CD4-positive, alpha-beta memory T cell (primary cell): ENCODE measurements at regions not wholly inside any gene's neighbourhood (a gene's known extent, or its start where the extent isn't known, plus 50 kb on each side); places are given as distances from the start of the nearest gene placed in this dataset.

Source experiments
- CTCF ChIA-PET: fragments of 350-600 bp; sonication (Branson Sonifier 250); formaldehyde crosslinking; loops from one replicate; lab custom pipeline; 2021; ENCODE audit warnings: inconsistent platforms; ENCODE audit not compliant: partially characterized antibody; lab: Charles Lee
- POLR2A ChIA-PET: fragments of 350-600 bp; sonication (Branson Sonifier 250); formaldehyde crosslinking; loops from one replicate; lab custom pipeline; 2021; ENCODE audit not compliant: partially characterized antibody; lab: Charles Lee
- DNase-seq, 5 donors: peaks; one replicate each; pipeline versions ENCODE4 v3.0.0 to v3.0.0-alpha.2; 2020 to 2022; ENCODE audit warnings: mixed read lengths in 1 of 5
- H3K27ac ChIP-seq: one replicate; pipeline ENCODE4 v1.7.0; 2013; ENCODE audit warnings: low read depth, low read length
- H3K27me3 ChIP-seq: 2 replicates; pipeline ENCODE4 v1.7.0; 2013; ENCODE audit warnings: mild to moderate bottlenecking, low read length, moderate library complexity; ENCODE audit not compliant: insufficient read depth
- H3K36me3 ChIP-seq: 2 replicates; pipeline ENCODE4 v1.7.0; 2013; ENCODE audit warnings: mild to moderate bottlenecking, low read length, moderate library complexity; ENCODE audit not compliant: insufficient read depth
- H3K4me1 ChIP-seq: 2 replicates; pipeline ENCODE4 v1.7.0; 2013; ENCODE audit warnings: mild to moderate bottlenecking, low read length, moderate library complexity; ENCODE audit not compliant: insufficient read depth
- H3K4me3 ChIP-seq, 2 donors: one replicate each; pipeline ENCODE4 v1.7.0; 2013; ENCODE audit warnings: low read length in 2 of 2, mild to moderate bottlenecking in 1 of 2
- H3K9me3 ChIP-seq, 2 donors: one replicate each; pipeline ENCODE4 v1.7.0; 2013; ENCODE audit warnings: low read length in 2 of 2, control low read depth in 1 of 2; ENCODE audit not compliant: control insufficient read depth in 1 of 2
- H3K27ac Mint-ChIP-seq, 7 donors: one replicate each; pipeline ENCODE4 v1.8.0; 2020 to 2021; ENCODE audit warnings: mixed read lengths in 7 of 7, mild to moderate bottlenecking in 6 of 7, inconsistent platforms in 3 of 7, moderate library complexity in 3 of 7
- H3K27me3 Mint-ChIP-seq, 2 donors: one replicate each; pipeline ENCODE4 v1.8.0; 2020 to 2021; ENCODE audit warnings: mixed read lengths in 2 of 2
- H3K36me3 Mint-ChIP-seq, 2 donors: one replicate each; pipeline ENCODE4 v1.8.0; 2020 to 2021; ENCODE audit warnings: mixed read lengths in 2 of 2, inconsistent platforms in 1 of 2, mild to moderate bottlenecking in 1 of 2
- H3K4me1 Mint-ChIP-seq, 4 donors: one replicate each; pipeline ENCODE4 v1.8.0; 2020 to 2021; ENCODE audit warnings: mixed read lengths in 4 of 4, mild to moderate bottlenecking in 1 of 4
- H3K4me3 Mint-ChIP-seq, 8 donors: one replicate each; pipeline ENCODE4 v1.8.0; 2020 to 2021; ENCODE audit warnings: mixed read lengths in 8 of 8, mild to moderate bottlenecking in 7 of 8, moderate library complexity in 6 of 8, inconsistent platforms in 3 of 8
- H3K9me3 Mint-ChIP-seq, 8 donors: one replicate each; pipeline ENCODE4 v1.8.0; 2020 to 2021; ENCODE audit warnings: mixed read lengths in 8 of 8, mild to moderate bottlenecking in 5 of 8, inconsistent platforms in 3 of 8, moderate library complexity in 1 of 8
- intact Hi-C: fragments of 100-400 bp; cut with micrococcal nuclease; formaldehyde crosslinking; loops from one replicate; pipeline ENCODE4 v1.15.1; 2023

- Histone ChIP-seq H3K36me3 (no peaks in the 10 kb centered on the region), H3K4me3 (no peak overlapping the region), H3K27ac (no peak overlapping the region), H3K4me1 (no peaks in the 10 kb centered on the region), H3K9me3 (no peaks in the 10 kb centered on the region), H3K27me3 (no peaks in the 10 kb centered on the region)
- no peak overlapping the region for H3K27ac Mint-ChIP-seq
- H3K4me3 Mint-ChIP-seq = no peak overlapping the region
- no peaks in the 10 kb centered on the region for H3K4me1 Mint-ChIP-seq
- peaks cover 2 to 13% (median 7%) of the 10 kb centered on the region in 8 donors for H3K9me3 Mint-ChIP-seq
- ChIA-PET POLR2A (no interaction called here), CTCF (no interaction called here)
- no peaks in the 10 kb centered on the region for H3K27me3 Mint-ChIP-seq
- DNase-seq = no peak
- H3K36me3 Mint-ChIP-seq = no peaks in the 10 kb centered on the region
- intact Hi-C loops = no loop called here
These were observed 629.7 kb upstream of the KIF2B start for GRCh38 chr17:53193044-53193443.

GRCh38 chr17:53191878-53192277, 630.8 kb upstream of the KIF2B start:
- Mint-ChIP-seq H3K36me3 (no peaks in the 10 kb centered on the region), H3K27ac (no peak overlapping the region), H3K4me3 (no peak overlapping the region), H3K27me3 (no peaks in the 10 kb centered on the region), H3K4me1 (no peaks in the 10 kb centered on the region), H3K9me3 (peaks cover 2 to 13% (median 6%) of the 10 kb centered on the region in 8 donors)
- intact Hi-C loops = no loop called here
- H3K4me1 ChIP-seq = no peaks in the 10 kb centered on the region
- no peak overlapping the region for H3K4me3 ChIP-seq
- ChIA-PET POLR2A (no interaction called here), CTCF (no interaction called here)
- H3K9me3 ChIP-seq = no peaks in the 10 kb centered on the region
- H3K27me3 ChIP-seq = no peaks in the 10 kb centered on the region
- H3K27ac ChIP-seq = no peak overlapping the region
- no peak for DNase-seq
- H3K36me3 ChIP-seq = no peaks in the 10 kb centered on the region

DNA sequence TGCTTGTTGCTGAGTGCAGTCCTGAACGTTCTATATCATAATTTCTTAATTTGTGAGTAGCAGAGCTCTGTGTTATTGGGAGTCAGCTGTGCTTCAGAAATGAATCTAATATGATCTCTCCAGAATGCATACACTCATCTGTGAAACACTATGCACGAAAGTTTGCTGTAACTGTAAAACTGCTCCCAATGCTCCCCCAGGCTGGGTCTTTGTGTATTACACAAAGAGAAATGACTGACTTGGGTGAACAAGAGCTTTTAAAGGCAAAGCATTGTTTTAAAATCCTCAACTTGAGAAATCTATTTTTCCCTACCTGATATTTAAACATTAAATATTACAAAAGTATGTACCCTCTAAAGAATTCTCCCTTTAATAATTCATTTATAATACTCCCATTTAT, 636.7 kb upstream of the KIF2B start:
- no peak for DNase-seq
- Histone ChIP-seq H3K27me3 (no peaks in the 10 kb centered on the region), H3K36me3 (no peaks in the 10 kb centered on the region), H3K4me3 (no peak overlapping the region), H3K9me3 (no peaks in the 10 kb centered on the region), H3K27ac (no peak overlapping the region), H3K4me1 (no peaks in the 10 kb centered on the region)
- H3K27me3 Mint-ChIP-seq = no peaks in the 10 kb centered on the region
- no peaks in the 10 kb centered on the region for H3K36me3 Mint-ChIP-seq
- H3K9me3 Mint-ChIP-seq = peaks cover 7 to 28% (median 17%) of the 10 kb centered on the region in 8 donors
- intact Hi-C loops = no loop called here
- POLR2A ChIA-PET = no interaction called here
- H3K27ac Mint-ChIP-seq = no peak overlapping the region
- H3K4me3 Mint-ChIP-seq = no peak overlapping the region
- CTCF ChIA-PET = no interaction called here
- no peaks in the 10 kb centered on the region for H3K4me1 Mint-ChIP-seq

DNA sequence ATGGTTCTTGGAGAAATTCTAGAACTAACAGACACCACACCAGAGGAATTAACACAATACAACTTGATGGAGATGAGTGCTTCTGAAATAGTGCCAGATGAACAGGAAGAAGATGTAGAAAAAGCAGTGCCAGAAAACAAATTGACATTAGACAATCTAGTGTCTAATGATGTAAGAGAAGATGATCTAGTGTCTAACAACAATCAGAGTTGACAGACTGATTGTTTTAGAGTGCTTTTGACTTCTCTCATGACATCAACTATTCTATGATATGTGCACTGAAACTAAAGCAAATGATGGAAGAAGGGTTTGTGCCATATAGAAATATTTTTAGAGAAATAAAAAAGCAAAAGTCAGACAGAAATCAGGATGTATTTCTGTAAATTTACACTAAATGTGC, 646.1 kb upstream of the KIF2B start:
- Histone ChIP-seq H3K36me3 (no peaks in the 10 kb centered on the region), H3K4me3 (no peak overlapping the region), H3K27ac (no peak overlapping the region), H3K27me3 (no peaks in the 10 kb centered on the region), H3K9me3 (no peaks in the 10 kb centered on the region), H3K4me1 (no peaks in the 10 kb centered on the region)
- intact Hi-C loops = no loop called here
- H3K27me3 Mint-ChIP-seq = no peaks in the 10 kb centered on the region
- ChIA-PET POLR2A (no interaction called here), CTCF (no interaction called here)
- H3K36me3 Mint-ChIP-seq = no peaks in the 10 kb centered on the region
- H3K4me1 Mint-ChIP-seq = no peaks in the 10 kb centered on the region
- no peak overlapping the region for H3K4me3 Mint-ChIP-seq
- DNase-seq = no peak
- H3K27ac Mint-ChIP-seq = no peak overlapping the region
- H3K9me3 Mint-ChIP-seq = peaks cover 0 to 10% (median 4%) of the 10 kb centered on the region in 8 donors

- no peaks in the 10 kb centered on the region for H3K36me3 Mint-ChIP-seq
- H3K4me3 Mint-ChIP-seq = no peak overlapping the region
- ChIA-PET CTCF (no interaction called here), POLR2A (no interaction called here)
- peaks cover 0 to 5% of the 10 kb centered on the region in 2 donors for H3K9me3 ChIP-seq
- H3K4me3 ChIP-seq = no peak overlapping the region
- no peaks in the 10 kb centered on the region for H3K4me1 ChIP-seq
- no peak overlapping the region for H3K27ac ChIP-seq
- H3K27ac Mint-ChIP-seq = no peak overlapping the region
- no peaks in the 10 kb centered on the region for H3K4me1 Mint-ChIP-seq
- no peaks in the 10 kb centered on the region for H3K36me3 ChIP-seq
- no peaks in the 10 kb centered on the region for H3K27me3 Mint-ChIP-seq
- H3K27me3 ChIP-seq = no peaks in the 10 kb centered on the region
- H3K9me3 Mint-ChIP-seq = peaks cover 0 to 6% (median 1%) of the 10 kb centered on the region in 8 donors
- intact Hi-C loops = no loop called here
- no peak for DNase-seq
These were observed 654.3 kb upstream of the KIF2B start for GRCh38 chr17:53168413-53168812.

- Histone ChIP-seq H3K9me3 (peaks cover 0 to 5% of the 10 kb centered on the region in 2 donors), H3K27me3 (no peaks in the 10 kb centered on the region), H3K36me3 (no peaks in the 10 kb centered on the region), H3K4me1 (no peaks in the 10 kb centered on the region), H3K27ac (no peak overlapping the region), H3K4me3 (no peak overlapping the region)
- ChIA-PET CTCF (no interaction called here), POLR2A (no interaction called here)
- Mint-ChIP-seq H3K27me3 (no peaks in the 10 kb centered on the region), H3K4me3 (no peak overlapping the region), H3K36me3 (no peaks in the 10 kb centered on the region), H3K9me3 (peaks cover 0 to 8% (median 3%) of the 10 kb centered on the region in 8 donors), H3K4me1 (no peaks in the 10 kb centered on the region), H3K27ac (no peak overlapping the region)
- no peak for DNase-seq
- intact Hi-C loops = no loop called here
These were observed 656.0 kb upstream of the KIF2B start for GRCh38 chr17:53166731-53167130.

DNA sequence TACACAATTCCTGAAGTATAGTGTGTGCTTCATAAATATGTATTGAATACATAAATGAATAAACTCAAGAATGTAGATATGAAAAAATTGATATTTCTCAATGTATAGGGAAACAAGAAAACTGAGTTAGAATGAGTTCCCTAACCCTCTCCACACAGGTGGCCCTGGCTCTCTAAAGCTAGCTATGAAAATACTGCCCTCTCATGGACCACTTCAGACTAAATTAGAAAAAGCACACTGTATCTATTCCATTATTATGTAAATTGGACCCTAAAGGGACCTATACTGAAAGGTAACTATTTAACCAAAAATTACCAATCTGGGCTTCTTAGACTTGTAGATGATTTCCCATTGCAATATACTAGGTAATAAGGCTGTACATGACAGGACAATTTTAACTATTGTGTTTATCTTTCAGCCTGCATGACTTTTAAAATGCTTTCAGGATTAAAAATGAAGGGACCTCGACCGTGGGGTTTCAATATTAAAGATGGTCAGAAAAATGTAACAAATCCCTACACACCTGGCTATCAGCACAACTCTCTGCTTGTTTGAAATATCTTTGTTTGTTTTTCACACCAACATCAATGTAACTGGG, 672.5 kb upstream of the KIF2B start:
- no peaks in the 10 kb centered on the region for H3K4me1 ChIP-seq
- intact Hi-C loops = no loop called here
- no peaks in the 10 kb centered on the region for H3K9me3 ChIP-seq
- POLR2A ChIA-PET = no interaction called here
- no peaks in the 10 kb centered on the region for H3K36me3 ChIP-seq
- no peak overlapping the region for H3K4me3 ChIP-seq
- no peaks in the 10 kb centered on the region for H3K27me3 ChIP-seq
- Mint-ChIP-seq H3K27ac (no peak overlapping the region), H3K4me3 (no peak overlapping the region), H3K27me3 (no peaks in the 10 kb centered on the region), H3K9me3 (peaks cover 0 to 6% (median 3%) of the 10 kb centered on the region in 8 donors), H3K4me1 (no peaks in the 10 kb centered on the region), H3K36me3 (no peaks in the 10 kb centered on the region)
- DNase-seq = no peak
- no peak overlapping the region for H3K27ac ChIP-seq
- CTCF ChIA-PET = no interaction called here

DNA sequence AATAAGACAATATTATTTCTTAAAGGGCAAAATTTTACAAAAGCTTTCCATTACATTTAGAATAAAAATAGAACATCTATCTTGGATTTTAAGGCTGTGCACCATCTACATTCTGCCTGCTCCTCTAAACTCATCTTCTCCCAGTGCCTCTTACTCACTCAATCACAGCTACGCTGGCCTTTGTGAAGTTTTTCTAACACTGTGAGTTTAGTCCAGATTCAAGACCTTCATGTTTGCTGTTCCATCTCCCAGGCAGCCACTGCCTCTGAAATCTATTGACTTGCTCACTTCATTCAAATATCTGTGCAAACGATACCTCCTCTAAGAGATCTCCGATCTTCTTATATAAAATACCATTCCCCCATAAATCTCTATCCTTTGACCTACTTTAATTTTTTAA, 673.4 kb upstream of the KIF2B start:
- Histone ChIP-seq H3K27me3 (no peaks in the 10 kb centered on the region), H3K4me1 (no peaks in the 10 kb centered on the region), H3K4me3 (no peak overlapping the region), H3K36me3 (no peaks in the 10 kb centered on the region), H3K9me3 (no peaks in the 10 kb centered on the region), H3K27ac (no peak overlapping the region)
- POLR2A ChIA-PET = no interaction called here
- intact Hi-C loops = no loop called here
- CTCF ChIA-PET = no interaction called here
- DNase-seq = no peak
- no peaks in the 10 kb centered on the region for H3K4me1 Mint-ChIP-seq
- no peak overlapping the region for H3K27ac Mint-ChIP-seq
- H3K9me3 Mint-ChIP-seq = peaks cover 0 to 8% (median 4%) of the 10 kb centered on the region in 8 donors
- no peak overlapping the region for H3K4me3 Mint-ChIP-seq
- no peaks in the 10 kb centered on the region for H3K36me3 Mint-ChIP-seq
- no peaks in the 10 kb centered on the region for H3K27me3 Mint-ChIP-seq
